ENCODE measurements at regions not wholly inside any gene's neighbourhood (a gene's known extent, or its start where the extent isn't known, plus 50 kb on each side); places are given as distances from the start of the nearest gene placed in this dataset.
A peak's percentile ranks its signal among the peaks of the same experiment; 100 is the strongest.

- no peak overlapping the region for H3K4me3 ChIP-seq
- H3K9me3 ChIP-seq (replicated peaks in 1 of 11): peaks cover 7 to 15% (median 12%) of the 10 kb centered on the region in 11 experiments; a peak in 21 of 22 replicates
- H3K4me1 ChIP-seq: no peaks in the 10 kb centered on the region
- H3K4me2 ChIP-seq: no peak overlapping the region
- H3K27ac ChIP-seq: no peak overlapping the region
- H3K9ac ChIP-seq: no peak overlapping the region
- no peaks in the 10 kb centered on the region for H3K36me3 ChIP-seq
- TF ChIP-seq Cebpa-rat (IDR thresholded peaks at IDR 0.05): no peak
- H4K20me1 ChIP-seq: no peaks in the 10 kb centered on the region
- H3K27me3 ChIP-seq: no peaks in the 10 kb centered on the region
Measured at GRCh38 chr13:32882691-32883090, 133.5 kb upstream of the KL start.

GRCh38 chr13:32883474-32883873 is 132.7 kb upstream of the KL start:
- Histone ChIP-seq H3K9me3 (replicated peaks in 1 of 11) (peaks cover 13 to 23% (median 17%) of the 10 kb centered on the region in 11 experiments; a peak in 21 of 22 replicates), H3K36me3 (no peaks in the 10 kb centered on the region), H3K9ac (no peak overlapping the region), H3K4me1 (no peaks in the 10 kb centered on the region), H3K4me2 (no peak overlapping the region), H3K27me3 (no peaks in the 10 kb centered on the region), H4K20me1 (no peaks in the 10 kb centered on the region), H3K27ac (no peak overlapping the region), H3K4me3 (no peak overlapping the region)
- no peak for TF ChIP-seq Cebpa-rat (IDR thresholded peaks at IDR 0.05)

- H3K9me3 ChIP-seq (replicated peaks in 1 of 11): peaks cover 13 to 26% (median 17%) of the 10 kb centered on the region in 11 experiments; a peak in 21 of 22 replicates
- no peaks in the 10 kb centered on the region for H3K4me1 ChIP-seq
- H4K20me1 ChIP-seq: no peaks in the 10 kb centered on the region
- TF ChIP-seq Cebpa-rat (IDR thresholded peaks at IDR 0.05): no peak
- H3K4me2 ChIP-seq: no peak overlapping the region
- H3K9ac ChIP-seq: no peak overlapping the region
- no peaks in the 10 kb centered on the region for H3K36me3 ChIP-seq
- H3K27me3 ChIP-seq: no peaks in the 10 kb centered on the region
- no peak overlapping the region for H3K4me3 ChIP-seq
- no peak overlapping the region for H3K27ac ChIP-seq
Measured at GRCh38 chr13:32887617-32888016, 128.6 kb upstream of the KL start.

- Histone ChIP-seq H3K9me3 (replicated peaks in 1 of 11) (peaks cover 13 to 26% (median 17%) of the 10 kb centered on the region in 11 experiments; a peak in 21 of 22 replicates), H3K4me3 (no peak overlapping the region), H4K20me1 (no peaks in the 10 kb centered on the region), H3K36me3 (no peaks in the 10 kb centered on the region), H3K4me2 (no peak overlapping the region), H3K27ac (no peak overlapping the region), H3K9ac (no peak overlapping the region), H3K27me3 (no peaks in the 10 kb centered on the region), H3K4me1 (peaks cover 0 to 8% (median 3%) of the 10 kb centered on the region in 10 experiments; a peak in 9 of 20 replicates)
- no peak for TF ChIP-seq Cebpa-rat (IDR thresholded peaks at IDR 0.05)
Measured at GRCh38 chr13:32889986-32890565, 126.1 kb upstream of the KL start.

- peaks cover 0 to 7% (median under 1%) of the 10 kb centered on the region in 11 experiments; a peak in 10 of 22 replicates for H3K9me3 ChIP-seq (replicated peaks in 1 of 11)
- no peak overlapping the region for H3K9ac ChIP-seq
- no peak overlapping the region for H3K27ac ChIP-seq
- no peaks in the 10 kb centered on the region for H3K36me3 ChIP-seq
- H4K20me1 ChIP-seq: no peaks in the 10 kb centered on the region
- no peak overlapping the region for H3K4me3 ChIP-seq
- no peak overlapping the region for H3K4me2 ChIP-seq
- H3K27me3 ChIP-seq: no peaks in the 10 kb centered on the region
- no peak for TF ChIP-seq Cebpa-rat (IDR thresholded peaks at IDR 0.05)
- H3K4me1 ChIP-seq: peaks cover 0 to 16% (median 5%) of the 10 kb centered on the region in 10 experiments; a peak in 9 of 20 replicates
Measured at GRCh38 chr13:32893176-32893575, 123.0 kb upstream of the KL start.

- H4K20me1 ChIP-seq: no peaks in the 10 kb centered on the region
- no peak overlapping the region for H3K27ac ChIP-seq
- peak overlapping the region in 5 of 11 experiments; percentile 8 to 47 (median 35); a peak in 7 of 22 replicates for H3K4me2 ChIP-seq
- peaks cover 0 to 3% (median 0%) of the 10 kb centered on the region in 11 experiments; a peak in 1 of 22 replicates for H3K9me3 ChIP-seq (replicated peaks in 1 of 11)
- no peaks in the 10 kb centered on the region for H3K36me3 ChIP-seq
- no peak overlapping the region for H3K4me3 ChIP-seq
- H3K9ac ChIP-seq: no peak overlapping the region
- peaks cover 0 to 16% (median 5%) of the 10 kb centered on the region in 10 experiments; a peak in 9 of 20 replicates for H3K4me1 ChIP-seq
- 0 out of 22 replicates have a peak, but pooled peaks of 1 of the 11 experiments have one; percentile 12 for TF ChIP-seq Cebpa-rat (IDR thresholded peaks at IDR 0.05)
- no peaks in the 10 kb centered on the region for H3K27me3 ChIP-seq
Measured at GRCh38 chr13:32894589-32895001, 121.6 kb upstream of the KL start.

- Histone ChIP-seq H3K4me2 (peak overlapping the region in 4 of 11 experiments; percentile 27 to 47 (median 37); a peak in 9 of 22 replicates), H3K27ac (no peak overlapping the region), H3K9me3 (replicated peaks in 1 of 11) (no peaks in the 10 kb centered on the region), H3K4me1 (peaks cover 0 to 16% (median 5%) of the 10 kb centered on the region in 10 experiments; a peak in 9 of 20 replicates), H3K27me3 (no peaks in the 10 kb centered on the region), H4K20me1 (no peaks in the 10 kb centered on the region), H3K36me3 (no peaks in the 10 kb centered on the region), H3K9ac (no peak overlapping the region), H3K4me3 (no peak overlapping the region)
- no peak for TF ChIP-seq Cebpa-rat (IDR thresholded peaks at IDR 0.05)
Measured at GRCh38 chr13:32895296-32895695, 120.9 kb upstream of the KL start.

- H3K9ac ChIP-seq: no peak overlapping the region
- no peak overlapping the region for H3K27ac ChIP-seq
- H3K4me3 ChIP-seq: no peak overlapping the region
- no peaks in the 10 kb centered on the region for H3K9me3 ChIP-seq (replicated peaks in 1 of 11)
- no peaks in the 10 kb centered on the region for H3K36me3 ChIP-seq
- no peak for TF ChIP-seq Cebpa-rat (IDR thresholded peaks at IDR 0.05)
- no peaks in the 10 kb centered on the region for H3K27me3 ChIP-seq
- H4K20me1 ChIP-seq: no peaks in the 10 kb centered on the region
- peaks cover 0 to 16% (median 5%) of the 10 kb centered on the region in 10 experiments; a peak in 9 of 20 replicates for H3K4me1 ChIP-seq
- H3K4me2 ChIP-seq: no peak overlapping the region
Measured at GRCh38 chr13:32897296-32897695, 118.9 kb upstream of the KL start.

- H3K9me3 ChIP-seq (replicated peaks in 1 of 11): no peaks in the 10 kb centered on the region
- peaks cover 0 to 10% (median 0%) of the 10 kb centered on the region in 10 experiments; a peak in 3 of 20 replicates for H3K4me1 ChIP-seq
- no peaks in the 10 kb centered on the region for H3K27me3 ChIP-seq
- no peaks in the 10 kb centered on the region for H4K20me1 ChIP-seq
- H3K9ac ChIP-seq: no peak overlapping the region
- H3K4me2 ChIP-seq: no peak overlapping the region
- no peaks in the 10 kb centered on the region for H3K36me3 ChIP-seq
- H3K27ac ChIP-seq: no peak overlapping the region
- H3K4me3 ChIP-seq: no peak overlapping the region
- no peak for TF ChIP-seq Cebpa-rat (IDR thresholded peaks at IDR 0.05)
Measured at GRCh38 chr13:32902029-32902780, 114.0 kb upstream of the KL start.

Data from BLaER1 treated with 17β-estradiol and CSF1 and Interleukin-3, amounts not matched to agents 10 nM and 100 nM (cell line).